Ureter (tissue), 1 donor: ENCODE measurements at regions not wholly inside any gene's neighbourhood (a gene's known extent, or its start where the extent isn't known, plus 50 kb on each side); places are given as distances from the start of the nearest gene placed in this dataset.
"Not testable (repeated sequence)": the region's sequence is repeated elsewhere in the genome, so short reads cannot be mapped to it uniquely, and the experiment has no call there.

ENCODE experiments used
- DNase-seq: peaks from one replicate; pipeline ENCODE4 v3.0.0-alpha.2; 2020; ENCODE audit warnings: low spot score
- donor health status: DM: yes; HTN: yes; CAD: no.

DNA sequence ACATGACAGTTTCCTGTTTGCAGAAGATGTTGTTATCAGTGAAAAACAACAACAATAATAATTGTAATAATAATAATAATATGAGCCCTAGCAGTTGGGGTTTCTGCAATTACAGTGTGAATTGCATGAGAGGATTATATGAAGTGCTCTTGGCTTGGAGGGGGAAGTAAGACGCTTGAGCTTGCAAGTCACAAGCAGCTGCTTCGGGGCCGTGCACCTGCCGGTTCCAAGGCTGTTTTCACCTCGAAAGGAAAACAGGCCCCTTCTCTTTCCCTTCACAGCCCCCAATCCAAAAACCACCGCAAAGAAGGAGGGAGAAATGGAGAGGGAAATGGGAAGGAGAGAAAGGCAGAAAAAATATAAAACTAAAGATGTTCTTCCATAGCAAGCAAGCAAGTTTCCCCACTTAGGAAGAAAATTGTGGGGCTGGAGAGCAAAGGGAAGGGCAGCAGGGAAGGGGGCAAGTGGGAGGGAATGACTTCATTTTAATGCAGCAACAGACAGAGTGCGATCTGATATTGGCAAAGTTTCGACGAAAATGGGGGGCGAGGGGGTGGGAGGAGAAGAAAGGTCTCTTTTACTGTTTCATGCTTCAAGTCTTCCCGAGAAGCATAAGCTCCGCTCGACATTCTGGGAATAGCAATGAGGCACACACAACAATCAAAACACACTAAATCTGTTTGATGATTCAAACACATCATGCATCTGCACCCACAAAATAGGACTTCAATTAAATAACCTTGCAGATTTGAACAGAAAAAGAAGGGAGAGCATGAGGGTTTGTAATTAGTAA is 284.2 kb upstream of the ATP11B start:
- DNase-seq: no peak

GRCh38 chr3:182509844-182510460 is 283.4 kb upstream of the ATP11B start:
- no peak for DNase-seq

- no peak for DNase-seq
Measured at GRCh38 chr3:182514236-182514964, 278.9 kb upstream of the ATP11B start.

GRCh38 chr3:182516597-182517336 is 276.5 kb upstream of the ATP11B start:
- DNase-seq: no peak

DNA sequence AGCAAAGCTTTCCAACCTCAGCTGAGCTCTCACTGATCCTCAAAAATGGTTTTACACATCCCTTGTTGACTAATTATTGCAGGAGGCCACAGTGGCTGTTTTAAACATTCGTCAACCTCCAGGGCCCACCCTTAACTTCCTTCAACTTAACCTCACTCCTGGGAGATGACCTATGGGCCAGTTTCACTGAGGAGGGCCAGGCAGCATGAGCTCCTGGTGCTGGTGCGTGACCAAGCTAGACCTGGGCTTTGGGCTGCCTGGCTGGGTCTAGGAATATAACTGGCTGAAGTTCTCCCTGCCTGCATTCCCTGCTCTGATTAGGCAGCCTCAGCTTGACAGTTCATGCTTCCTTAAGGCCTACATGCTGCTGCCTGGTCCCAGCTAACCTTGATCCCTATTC is 273.7 kb upstream of the ATP11B start:
- no peak for DNase-seq

DNA sequence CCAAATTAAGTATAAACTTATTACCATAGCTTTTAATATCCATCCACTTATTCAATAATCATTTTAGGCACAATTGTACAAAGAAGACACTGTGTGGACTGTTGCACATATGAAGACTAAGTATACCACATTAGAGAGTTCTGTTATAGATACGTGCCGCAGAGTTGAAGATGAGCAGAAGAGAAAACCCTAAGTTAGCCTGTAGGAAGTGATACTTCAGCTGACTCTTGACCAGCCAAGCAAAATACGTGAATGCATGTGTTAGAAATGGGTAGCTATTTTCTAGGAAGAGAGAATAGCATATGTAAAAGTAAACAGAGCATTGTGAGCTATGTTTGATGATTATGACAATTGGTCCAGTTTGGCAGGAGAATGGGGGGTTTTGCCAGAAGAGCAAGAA is 272.0 kb upstream of the ATP11B start:
- DNase-seq: no peak

DNA sequence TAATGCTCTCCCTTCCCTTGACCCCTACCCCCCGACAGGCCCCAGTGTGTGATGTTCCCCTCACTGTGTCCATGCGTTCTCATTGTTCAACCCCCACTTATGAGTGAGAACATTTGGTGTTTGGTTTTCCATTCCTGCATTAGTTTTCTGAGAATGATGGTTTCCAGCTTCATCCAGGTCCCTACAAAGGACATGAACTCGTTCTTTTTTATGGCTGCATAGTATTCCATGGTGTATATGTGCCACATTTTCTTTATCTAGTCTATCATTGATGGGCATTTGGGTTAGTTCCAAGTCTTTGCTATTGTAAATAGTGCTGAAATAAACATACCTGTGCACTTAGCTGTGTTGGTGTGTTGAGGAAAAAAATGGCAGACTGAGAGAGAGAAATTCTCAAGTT is 269.9 kb upstream of the ATP11B start:
- DNase-seq: not testable (repeated sequence)

- DNase-seq: no peak
Measured at GRCh38 chr3:182523836-182524235, 269.5 kb upstream of the ATP11B start.

- no peak for DNase-seq
Measured at GRCh38 chr3:182524711-182525401, 268.4 kb upstream of the ATP11B start.

GRCh38 chr3:182525766-182526374 is 267.4 kb upstream of the ATP11B start:
- DNase-seq: no peak

GRCh38 chr3:182527745-182528144 is 265.6 kb upstream of the ATP11B start:
- no peak for DNase-seq

DNA sequence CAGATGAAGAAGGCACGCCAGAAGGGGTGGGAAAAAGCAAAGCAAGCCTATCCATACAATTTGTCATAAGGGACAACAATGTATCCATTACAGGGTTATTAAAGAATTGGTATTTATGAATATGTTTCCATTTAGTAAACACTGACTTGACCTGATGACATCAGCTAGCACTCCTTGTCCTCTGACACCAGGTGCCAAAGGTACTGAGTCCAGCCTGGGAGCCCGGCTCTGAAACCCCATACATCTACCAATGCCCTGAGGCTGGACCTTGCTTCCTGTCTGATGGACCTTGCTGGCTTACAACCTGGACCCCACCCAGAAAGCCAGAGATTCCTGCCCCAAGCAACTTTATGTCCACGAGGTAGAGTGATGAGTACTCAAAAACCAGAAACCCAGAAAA is 263.0 kb upstream of the ATP11B start:
- DNase-seq: no peak

DNA sequence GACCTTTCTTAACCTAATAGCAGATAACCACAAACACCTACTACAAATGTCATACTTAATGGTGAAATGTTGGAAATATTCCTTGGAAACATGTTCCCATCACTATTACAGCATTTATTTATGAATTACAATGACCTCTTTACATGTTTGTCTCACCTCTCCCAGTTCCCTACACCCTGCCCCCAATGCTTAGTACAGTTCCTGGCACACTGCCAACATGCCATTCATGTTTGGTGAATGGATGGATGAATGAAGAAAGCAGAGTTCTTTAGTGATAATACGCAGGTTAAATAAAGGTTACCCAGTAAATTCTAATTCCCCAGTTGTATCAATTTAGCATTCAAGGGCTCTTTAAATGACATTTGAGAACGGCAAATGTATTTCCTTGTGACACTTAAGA is 259.9 kb upstream of the ATP11B start:
- no peak for DNase-seq

- DNase-seq: no peak
Measured at GRCh38 chr3:182544542-182544941, 248.8 kb upstream of the ATP11B start.

DNA sequence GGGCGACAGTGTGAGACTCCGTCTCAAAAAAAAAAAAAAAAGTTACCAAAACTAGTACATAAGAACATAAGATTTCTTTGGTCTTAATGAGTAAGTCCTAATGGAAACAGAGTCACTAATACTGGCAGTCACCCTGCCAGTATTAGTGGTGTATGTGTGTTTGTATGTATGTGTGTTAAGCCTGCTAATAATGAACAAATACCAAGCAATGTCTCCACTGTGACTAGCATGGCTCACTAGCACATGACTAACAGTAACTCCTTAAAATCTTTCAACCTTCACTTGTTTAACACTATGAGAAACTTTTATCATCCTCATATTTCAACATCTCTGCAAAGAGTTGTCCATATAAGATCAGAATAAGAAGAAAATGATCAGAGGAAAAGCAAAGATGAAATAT is 231.0 kb upstream of the ATP11B start:
- no peak for DNase-seq

DNA sequence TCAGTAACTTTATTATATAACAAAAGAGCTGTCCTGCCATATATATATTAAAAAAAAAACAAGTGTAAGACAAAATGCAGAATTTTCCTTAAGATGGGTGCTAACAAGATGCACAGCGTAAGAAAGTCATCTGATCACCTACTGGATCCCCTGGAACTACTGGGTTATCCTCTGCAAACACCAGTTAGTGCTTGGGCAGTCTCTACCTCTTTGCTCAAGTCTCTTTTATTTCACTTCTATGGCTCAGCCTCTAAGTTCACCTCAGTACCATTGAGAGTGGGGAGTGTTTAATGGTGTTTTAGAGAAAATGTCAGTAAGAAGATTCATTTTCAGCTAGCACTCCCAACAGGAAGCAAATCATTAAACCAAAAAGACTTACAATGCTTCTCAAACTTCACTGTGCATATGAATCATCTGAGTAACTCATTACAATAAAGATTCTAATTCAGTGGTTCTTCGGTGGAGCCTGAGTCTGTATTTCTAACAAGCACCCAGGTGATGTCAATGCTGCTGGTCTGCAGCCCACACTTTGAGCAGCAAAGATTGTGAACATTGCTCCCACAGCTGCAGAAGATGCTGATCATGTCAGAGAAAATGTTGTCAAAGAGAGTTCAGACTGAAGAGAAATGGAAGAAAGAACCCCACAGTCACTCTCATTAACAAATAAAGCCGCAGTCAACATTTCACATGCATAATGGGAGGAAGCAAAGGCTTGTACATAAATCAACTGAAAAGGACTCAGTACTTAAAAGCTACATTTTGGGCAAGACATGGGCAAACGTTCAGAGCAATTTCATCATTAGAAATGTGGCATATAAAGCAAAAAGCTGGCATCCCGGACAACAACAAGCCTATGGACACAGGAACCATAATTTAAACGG is 227.1 kb upstream of the ATP11B start:
- DNase-seq: no peak

GRCh38 chr3:182567700-182568099 is 225.6 kb upstream of the ATP11B start:
- no peak for DNase-seq

- no peak for DNase-seq
Measured at GRCh38 chr3:182568261-182568660, 225.0 kb upstream of the ATP11B start.

DNA sequence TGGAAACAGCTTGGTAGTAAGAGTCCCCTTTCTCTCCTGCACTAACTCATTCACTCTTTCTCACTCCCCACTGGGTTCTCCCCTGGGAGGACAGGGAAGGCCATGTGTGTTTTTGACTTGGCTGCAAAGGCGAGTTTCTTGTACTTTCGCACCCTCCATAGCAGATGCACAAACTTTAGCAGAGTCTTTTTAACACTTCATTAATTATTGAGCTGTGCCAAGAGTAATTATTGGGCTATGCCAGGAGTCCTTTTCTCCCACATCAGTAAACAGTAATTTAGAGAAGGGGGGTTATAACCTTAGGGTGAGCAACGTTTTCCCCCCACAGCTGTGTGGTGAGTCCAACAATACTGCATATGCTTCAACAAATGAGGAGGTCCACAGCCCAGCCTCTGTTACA is 224.4 kb upstream of the ATP11B start:
- no peak for DNase-seq

- DNase-seq: no peak
Measured at GRCh38 chr3:182570946-182571594, 222.2 kb upstream of the ATP11B start.
